ENCODE measurements at regions not wholly inside any gene's neighbourhood (a gene's known extent, or its start where the extent isn't known, plus 50 kb on each side); places are given as distances from the start of the nearest gene placed in this dataset.

DNA sequence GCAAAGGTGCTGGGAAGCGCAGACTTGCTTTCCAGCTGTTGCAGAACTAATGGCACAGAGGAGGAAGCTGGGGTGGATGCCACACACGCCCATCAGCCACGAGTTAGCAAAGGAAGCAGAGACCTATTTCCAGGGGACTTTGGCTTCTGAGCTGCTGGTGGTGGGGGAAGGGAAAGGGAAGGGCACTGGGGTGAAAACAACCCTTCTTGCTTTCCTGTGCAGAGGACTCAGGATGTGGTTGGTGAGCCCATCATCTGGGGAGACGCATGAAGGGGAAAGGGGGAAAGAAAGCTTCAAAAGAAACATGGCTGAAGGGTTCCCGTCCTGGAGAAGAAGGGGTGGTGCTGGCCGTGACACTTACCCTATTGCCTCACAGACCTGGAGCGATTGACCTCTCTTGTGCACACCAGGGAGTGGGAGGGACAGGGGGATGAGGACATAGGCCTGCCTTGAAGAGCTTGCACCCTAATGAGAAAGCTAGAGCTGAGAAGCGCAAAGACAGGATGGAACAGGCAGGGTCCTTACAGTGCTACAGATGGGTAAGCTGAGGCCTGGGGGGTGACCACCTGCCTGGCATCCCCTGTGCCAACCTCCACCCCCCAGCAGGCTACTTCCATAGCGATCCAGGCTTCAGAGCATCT lies 140.8 kb upstream of the RAB4A start (continued):
- TF ChIP-seq, protein P1, sequence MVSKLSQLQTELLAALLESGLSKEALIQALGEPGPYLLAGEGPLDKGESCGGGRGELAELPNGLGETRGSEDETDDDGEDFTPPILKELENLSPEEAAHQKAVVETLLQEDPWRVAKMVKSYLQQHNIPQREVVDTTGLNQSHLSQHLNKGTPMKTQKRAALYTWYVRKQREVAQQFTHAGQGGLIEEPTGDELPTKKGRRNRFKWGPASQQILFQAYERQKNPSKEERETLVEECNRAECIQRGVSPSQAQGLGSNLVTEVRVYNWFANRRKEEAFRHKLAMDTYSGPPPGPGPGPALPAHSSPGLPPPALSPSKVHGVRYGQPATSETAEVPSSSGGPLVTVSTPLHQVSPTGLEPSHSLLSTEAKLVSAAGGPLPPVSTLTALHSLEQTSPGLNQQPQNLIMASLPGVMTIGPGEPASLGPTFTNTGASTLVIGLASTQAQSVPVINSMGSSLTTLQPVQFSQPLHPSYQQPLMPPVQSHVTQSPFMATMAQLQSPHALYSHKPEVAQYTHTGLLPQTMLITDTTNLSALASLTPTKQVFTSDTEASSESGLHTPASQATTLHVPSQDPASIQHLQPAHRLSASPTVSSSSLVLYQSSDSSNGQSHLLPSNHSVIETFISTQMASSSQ (IDR thresholded peaks at IDR 0.05; ENCODE audit: low read depth) = peak; percentile 34; the same call in 1 of the 2 replicates
- TF ChIP-seq, protein P1 (CRISPR knock-in tag; IDR thresholded peaks at IDR 0.05; ENCODE audit: borderline replicate concordance) = peak; percentile 66; the same call in 1 of the 2 replicates
- TF ChIP-seq ZNF644 (CRISPR knock-in tag; IDR thresholded peaks at IDR 0.05; ENCODE audit: low read depth) = peak; percentile 77
- TF ChIP-seq, protein P2, sequence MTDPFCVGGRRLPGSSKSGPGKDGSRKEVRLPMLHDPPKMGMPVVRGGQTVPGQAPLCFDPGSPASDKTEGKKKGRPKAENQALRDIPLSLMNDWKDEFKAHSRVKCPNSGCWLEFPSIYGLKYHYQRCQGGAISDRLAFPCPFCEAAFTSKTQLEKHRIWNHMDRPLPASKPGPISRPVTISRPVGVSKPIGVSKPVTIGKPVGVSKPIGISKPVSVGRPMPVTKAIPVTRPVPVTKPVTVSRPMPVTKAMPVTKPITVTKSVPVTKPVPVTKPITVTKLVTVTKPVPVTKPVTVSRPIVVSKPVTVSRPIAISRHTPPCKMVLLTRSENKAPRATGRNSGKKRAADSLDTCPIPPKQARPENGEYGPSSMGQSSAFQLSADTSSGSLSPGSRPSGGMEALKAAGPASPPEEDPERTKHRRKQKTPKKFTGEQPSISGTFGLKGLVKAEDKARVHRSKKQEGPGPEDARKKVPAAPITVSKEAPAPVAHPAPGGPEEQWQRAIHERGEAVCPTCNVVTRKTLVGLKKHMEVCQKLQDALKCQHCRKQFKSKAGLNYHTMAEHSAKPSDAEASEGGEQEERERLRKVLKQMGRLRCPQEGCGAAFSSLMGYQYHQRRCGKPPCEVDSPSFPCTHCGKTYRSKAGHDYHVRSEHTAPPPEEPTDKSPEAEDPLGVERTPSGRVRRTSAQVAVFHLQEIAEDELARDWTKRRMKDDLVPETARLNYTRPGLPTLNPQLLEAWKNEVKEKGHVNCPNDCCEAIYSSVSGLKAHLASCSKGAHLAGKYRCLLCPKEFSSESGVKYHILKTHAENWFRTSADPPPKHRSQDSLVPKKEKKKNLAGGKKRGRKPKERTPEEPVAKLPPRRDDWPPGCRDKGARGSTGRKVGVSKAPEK (CRISPR knock-in tag; IDR thresholded peaks at IDR 0.05; ENCODE audit: borderline replicate concordance) = no peak
- TF ChIP-seq RXRA (CRISPR knock-in tag; IDR thresholded peaks at IDR 0.05) = peak; percentile 74; the same call in 1 of the 2 replicates
- no peak for TF ChIP-seq TEAD3 (CRISPR knock-in tag; optimal IDR thresholded peaks at IDR 0.05; ENCODE audit: borderline replicate concordance)
- TF ChIP-seq, protein P3, sequence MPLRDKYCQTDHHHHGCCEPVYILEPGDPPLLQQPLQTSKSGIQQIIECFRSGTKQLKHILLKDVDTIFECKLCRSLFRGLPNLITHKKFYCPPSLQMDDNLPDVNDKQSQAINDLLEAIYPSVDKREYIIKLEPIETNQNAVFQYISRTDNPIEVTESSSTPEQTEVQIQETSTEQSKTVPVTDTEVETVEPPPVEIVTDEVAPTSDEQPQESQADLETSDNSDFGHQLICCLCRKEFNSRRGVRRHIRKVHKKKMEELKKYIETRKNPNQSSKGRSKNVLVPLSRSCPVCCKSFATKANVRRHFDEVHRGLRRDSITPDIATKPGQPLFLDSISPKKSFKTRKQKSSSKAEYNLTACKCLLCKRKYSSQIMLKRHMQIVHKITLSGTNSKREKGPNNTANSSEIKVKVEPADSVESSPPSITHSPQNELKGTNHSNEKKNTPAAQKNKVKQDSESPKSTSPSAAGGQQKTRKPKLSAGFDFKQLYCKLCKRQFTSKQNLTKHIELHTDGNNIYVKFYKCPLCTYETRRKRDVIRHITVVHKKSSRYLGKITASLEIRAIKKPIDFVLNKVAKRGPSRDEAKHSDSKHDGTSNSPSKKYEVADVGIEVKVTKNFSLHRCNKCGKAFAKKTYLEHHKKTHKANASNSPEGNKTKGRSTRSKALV (CRISPR knock-in tag; IDR thresholded peaks at IDR 0.05) = no peak
- TF ChIP-seq, protein P4, sequence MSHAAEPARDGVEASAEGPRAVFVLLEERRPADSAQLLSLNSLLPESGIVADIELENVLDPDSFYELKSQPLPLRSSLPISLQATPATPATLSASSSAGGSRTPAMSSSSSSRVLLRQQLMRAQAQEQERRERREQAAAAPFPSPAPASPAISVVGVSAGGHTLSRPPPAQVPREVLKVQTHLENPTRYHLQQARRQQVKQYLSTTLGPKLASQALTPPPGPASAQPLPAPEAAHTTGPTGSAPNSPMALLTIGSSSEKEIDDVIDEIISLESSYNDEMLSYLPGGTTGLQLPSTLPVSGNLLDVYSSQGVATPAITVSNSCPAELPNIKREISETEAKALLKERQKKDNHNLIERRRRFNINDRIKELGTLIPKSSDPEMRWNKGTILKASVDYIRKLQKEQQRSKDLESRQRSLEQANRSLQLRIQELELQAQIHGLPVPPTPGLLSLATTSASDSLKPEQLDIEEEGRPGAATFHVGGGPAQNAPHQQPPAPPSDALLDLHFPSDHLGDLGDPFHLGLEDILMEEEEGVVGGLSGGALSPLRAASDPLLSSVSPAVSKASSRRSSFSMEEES (CRISPR knock-in tag; IDR thresholded peaks at IDR 0.05) = peak; percentile 51; the same call in 1 of the 2 replicates
- TF ChIP-seq KDM6A (CRISPR knock-in tag; IDR thresholded peaks at IDR 0.05; ENCODE audit: low read depth) = peak; percentile 46; the same call in 1 of the 2 replicates
- TF ChIP-seq ZNF652 (CRISPR knock-in tag; IDR thresholded peaks at IDR 0.05; ENCODE audit: borderline replicate concordance, low read depth) = peak; percentile 79
- no peak for TF ChIP-seq ZNF660 (CRISPR knock-in tag; IDR thresholded peaks at IDR 0.05; ENCODE audit: borderline replicate concordance, low read depth)
- no peak; the same call in 1 of the 2 replicates for TF ChIP-seq MEIS2 (CRISPR knock-in tag; IDR thresholded peaks at IDR 0.05)
- TF ChIP-seq ZNF772 (CRISPR knock-in tag; IDR thresholded peaks at IDR 0.05) = peak; percentile 58
- no peak for TF ChIP-seq HDAC6 (IDR thresholded peaks at IDR 0.05; ENCODE audit: low read depth, low read length)
- no peak for TF ChIP-seq MAF1 (CRISPR knock-in tag; IDR thresholded peaks at IDR 0.05; ENCODE audit: borderline replicate concordance)
- TF ChIP-seq RFXAP (CRISPR knock-in tag; IDR thresholded peaks at IDR 0.05; ENCODE audit: borderline replicate concordance) = 0 out of 2 replicates have a peak, but pooled peaks have one; percentile 40

Measured in HepG2 (cell line).